GM18909 (cell line): ENCODE measurements at regions not wholly inside any gene's neighbourhood (a gene's known extent, or its start where the extent isn't known, plus 50 kb on each side); places are given as distances from the start of the nearest gene placed in this dataset.
"Not testable (repeated sequence)": the region's sequence is repeated elsewhere in the genome, so short reads cannot be mapped to it uniquely, and the experiment has no call there.

ENCODE experiments used
- ATAC-seq: cut with Tn5 transposase; IDR thresholded peaks from one replicate; pipeline ENCODE4 v1.9.1; 2021; ENCODE audit warnings: mild to moderate bottlenecking; ENCODE audit not compliant: unreplicated experiment, poor library complexity

DNA sequence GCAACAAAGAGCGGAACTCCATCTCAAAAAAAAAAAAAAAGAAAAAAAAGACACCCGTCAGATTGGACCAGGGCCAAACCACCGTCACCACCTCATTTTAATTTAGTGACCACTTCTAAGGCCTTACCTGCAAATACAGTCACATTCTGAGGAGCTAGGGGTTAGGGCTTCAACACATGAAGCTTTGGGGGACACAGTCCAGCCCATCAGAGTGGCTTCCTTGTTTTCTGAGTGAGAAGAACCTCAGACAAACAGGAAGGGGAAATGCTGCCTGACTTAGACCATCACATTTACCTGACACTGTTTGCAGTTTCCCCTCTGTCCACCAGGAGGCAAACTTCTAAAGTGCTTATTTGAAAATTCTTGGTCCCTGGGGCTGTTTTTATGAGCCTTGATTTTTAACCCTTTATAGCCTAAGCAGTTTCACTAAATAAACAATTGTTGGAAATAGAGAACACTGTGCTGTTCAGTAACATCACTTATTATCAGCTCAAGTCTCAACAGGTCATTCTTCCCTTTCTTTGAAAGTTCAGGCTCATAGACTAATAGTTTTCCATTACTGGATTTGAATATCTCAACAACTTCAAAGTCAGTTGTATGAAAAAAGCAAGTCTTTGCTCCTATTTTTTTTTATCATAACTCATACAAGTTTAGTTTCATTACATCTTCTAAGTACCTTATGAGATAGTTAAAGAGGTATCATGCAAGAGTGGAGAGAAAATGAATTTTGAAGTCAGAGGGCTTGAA lies 74.9 kb upstream of the WASF3 start:
- peak; percentile 78 for ATAC-seq

DNA sequence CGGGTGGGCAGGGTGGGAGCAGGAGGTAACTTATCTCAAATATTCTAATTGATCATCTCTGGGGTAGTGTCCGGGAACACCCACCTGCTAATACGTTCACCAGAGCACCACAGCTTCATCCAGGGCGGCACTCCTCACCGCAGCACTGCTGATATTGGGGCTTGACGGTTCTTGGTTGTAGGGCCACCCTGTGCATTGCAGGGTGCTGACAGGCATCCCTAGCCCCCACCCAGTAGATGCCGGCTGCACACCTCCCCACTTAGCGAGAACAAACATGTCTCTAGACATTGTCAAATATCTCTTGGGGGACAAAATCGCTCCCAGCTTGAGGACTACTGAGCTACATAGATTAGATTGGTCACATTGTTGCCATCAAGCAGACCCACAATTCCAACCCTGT lies 73.9 kb upstream of the WASF3 start:
- no peak for ATAC-seq

DNA sequence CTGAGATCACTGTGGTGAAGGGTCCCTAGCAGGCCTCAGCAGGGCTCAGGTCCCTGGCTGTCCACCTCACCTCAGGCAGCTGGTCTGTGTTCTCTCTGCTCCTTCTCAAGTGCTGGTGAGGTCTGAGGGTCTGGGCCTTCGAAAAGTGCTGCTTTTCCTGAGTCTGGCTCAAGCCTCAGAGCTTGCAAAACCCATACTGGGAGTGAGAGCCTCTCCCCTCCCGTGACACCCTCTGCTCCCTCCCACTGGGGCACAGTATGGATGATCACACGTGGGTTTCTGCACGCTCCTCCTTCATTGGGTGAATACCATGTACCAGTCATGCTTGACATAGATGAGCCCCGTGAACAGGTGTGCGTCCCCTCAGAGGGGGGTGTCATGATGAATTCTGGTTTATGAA lies 73.3 kb upstream of the WASF3 start:
- no peak for ATAC-seq

DNA sequence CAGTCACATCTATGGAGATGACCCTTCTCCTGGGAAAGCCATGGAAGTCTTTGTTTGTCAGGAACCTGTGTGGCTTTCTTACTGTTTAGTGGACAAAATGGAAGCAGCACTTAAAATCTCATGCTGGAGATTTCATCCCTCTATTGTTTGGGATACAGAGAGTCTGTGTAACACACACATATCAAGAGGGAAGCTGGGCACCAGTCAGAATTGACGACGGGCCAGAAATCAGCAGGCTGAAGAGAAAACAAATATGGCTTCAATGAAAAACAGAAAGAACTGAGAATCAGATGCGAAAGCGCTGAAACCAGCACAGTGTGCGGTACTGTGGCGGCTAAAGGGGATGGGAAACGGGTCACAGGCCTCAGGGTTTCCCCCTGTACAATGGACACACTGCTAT lies 72.2 kb upstream of the WASF3 start:
- no peak for ATAC-seq

DNA sequence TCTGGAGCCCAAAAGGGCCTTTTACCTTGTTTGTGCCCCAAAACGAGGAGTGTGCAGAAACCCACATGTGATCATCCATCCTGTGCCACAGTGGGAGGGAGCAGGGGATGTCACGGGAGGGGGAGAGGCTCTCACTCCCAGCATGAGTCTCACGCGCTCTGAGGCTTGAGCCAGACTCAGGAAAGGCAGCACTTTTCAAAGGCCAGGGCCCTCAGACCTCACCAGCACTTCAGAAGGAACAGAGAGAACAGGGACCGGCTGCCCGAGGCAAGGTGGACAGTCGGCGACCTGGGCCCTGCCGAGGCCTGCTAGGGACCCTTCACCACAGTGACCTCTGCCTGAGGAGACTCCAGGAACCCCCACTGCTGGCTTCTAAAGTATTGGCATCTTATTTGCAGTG lies 71.7 kb upstream of the WASF3 start:
- no peak for ATAC-seq

DNA sequence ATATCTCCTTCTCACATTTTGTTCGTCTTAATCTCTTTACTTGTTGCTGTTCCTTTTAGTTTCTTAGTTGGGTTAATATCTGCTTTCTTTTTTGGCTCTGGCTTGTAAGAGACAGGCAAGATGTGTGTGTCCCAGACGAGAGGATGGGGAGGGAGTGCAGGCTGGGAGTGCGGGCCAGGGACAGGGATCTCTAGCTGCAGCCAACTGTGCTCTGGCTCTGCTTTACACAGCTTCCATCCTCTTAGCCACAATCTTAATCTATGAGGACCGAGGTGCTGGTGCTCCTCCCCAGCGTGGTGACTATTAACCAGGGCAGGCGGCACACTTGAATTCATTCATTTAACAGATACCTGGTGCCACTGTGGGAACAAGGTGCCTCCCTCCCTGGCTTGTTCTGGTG lies 70.9 kb upstream of the WASF3 start:
- ATAC-seq: no peak

DNA sequence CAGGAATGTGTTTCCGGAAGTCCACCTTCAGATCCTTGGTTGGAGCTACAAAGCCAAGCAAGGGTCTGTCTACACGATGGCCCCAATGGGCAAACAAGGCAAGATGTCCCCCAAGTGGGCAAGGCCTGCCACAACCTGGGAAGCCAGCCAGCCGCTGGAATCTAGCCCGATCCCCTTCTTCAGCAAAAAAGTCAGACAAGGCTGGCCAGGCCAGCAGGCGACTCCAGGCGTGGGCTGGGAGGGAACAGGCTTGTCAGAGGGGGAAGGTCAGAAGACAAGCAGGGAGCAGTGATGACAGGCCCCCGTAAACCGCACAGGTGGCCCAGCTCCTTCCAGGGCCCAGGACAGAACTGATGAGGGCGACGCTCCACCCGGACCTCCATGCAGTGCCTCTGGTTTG lies 69.7 kb upstream of the WASF3 start:
- ATAC-seq: no peak

DNA sequence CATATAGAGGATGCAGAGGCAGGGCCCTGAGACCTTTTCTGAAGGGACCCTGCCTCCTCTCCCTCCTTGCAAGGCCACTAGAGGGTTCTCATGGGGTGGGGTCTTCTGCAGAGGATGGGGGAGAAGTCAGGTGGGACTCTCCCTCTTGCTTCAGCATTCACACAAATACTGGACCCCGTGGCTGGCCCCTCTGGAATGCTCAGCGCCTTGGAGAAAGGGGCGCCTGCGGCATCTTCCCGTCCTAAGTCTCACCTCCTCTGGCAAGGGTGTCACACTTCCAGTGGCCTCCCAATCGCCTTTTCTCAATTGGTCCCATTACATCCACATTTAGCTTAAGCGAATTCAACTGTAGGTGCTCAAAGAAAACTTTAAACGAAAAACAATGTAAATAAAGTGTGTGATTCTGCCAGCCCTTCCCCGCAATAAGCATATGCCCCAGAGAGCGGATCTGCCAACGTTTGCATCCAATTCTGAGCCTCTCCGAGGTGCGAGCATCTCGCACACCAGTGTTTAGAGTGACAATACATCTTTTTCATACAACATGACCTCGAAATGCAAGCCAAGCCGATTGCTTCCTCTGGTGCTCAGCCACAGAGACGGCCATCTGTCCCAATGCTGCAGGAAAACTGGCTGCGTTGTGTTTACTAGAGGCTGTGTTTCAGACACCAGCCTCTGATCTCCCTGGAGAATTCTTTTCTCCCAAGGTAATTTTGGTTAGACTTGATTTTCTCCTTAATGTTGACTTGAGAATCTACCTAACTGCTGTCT lies 69.1 kb upstream of the WASF3 start:
- no peak for ATAC-seq

DNA sequence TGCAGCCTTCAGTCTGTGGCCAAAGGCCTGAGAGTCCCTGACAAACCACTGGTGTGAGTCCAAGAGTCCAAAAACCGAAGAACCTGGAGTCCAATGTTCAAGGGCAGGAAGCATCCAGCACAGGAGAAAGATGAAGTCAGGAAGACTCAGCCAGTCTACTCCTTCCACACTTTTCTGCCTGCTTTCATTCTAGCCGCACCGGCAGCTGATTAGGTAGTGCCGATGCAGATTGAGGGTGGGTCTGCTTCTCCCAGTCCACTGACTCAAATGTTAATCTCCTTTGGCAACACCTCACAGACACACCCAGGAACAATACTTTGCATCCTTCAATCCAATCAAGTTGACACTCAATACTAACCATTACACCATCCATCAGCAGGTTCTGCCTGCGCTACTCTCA lies 65.2 kb upstream of the WASF3 start:
- ATAC-seq: not testable (repeated sequence)

DNA sequence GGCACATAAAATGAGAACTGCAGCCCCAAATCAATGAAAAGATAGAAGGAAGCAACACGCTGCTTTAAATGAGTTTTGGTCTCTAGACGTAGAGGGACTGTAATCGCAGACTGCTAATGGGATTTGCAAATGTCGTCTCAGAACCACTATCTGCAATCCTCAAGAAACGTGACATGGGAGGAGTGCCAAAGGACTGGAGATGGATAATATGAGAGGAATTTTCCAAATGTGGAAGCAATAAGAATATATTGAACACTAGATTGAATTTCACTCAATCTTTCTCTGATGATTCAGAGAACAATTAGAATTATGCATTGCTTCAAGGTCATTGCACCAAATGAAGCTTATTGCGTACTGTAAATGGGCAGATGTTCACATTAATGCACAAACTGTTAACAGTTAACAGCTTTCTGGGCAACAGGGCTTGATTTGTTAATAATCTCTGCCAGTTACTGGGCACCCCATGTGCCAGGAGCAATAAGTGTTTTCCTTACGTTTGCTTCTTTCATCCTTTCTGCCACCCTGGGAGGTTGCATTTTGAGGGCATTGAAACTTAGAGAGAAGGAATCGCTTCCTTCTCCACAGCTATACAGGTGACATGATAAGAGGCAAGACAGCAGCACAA lies 62.8 kb upstream of the WASF3 start:
- ATAC-seq: no peak

DNA sequence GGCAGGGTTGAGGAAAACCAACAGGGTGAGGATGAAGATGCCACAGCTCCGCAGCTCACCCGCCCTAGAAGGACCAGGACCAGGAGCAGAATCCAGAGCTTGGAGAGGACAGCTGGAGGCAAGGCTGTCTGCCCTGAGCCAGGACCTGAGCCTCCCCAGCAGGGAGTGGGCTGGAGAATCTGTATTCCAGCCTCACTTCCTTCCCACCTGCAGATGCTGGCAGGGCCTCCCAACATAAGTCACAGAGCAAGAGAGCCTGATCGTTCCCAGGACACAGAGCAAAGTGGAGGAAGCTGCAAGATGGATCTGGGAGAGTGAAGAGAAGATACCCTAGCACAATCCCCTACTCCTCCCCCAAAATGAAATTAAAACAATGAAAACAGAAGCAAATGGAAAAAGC lies 61.7 kb upstream of the WASF3 start:
- no peak for ATAC-seq

DNA sequence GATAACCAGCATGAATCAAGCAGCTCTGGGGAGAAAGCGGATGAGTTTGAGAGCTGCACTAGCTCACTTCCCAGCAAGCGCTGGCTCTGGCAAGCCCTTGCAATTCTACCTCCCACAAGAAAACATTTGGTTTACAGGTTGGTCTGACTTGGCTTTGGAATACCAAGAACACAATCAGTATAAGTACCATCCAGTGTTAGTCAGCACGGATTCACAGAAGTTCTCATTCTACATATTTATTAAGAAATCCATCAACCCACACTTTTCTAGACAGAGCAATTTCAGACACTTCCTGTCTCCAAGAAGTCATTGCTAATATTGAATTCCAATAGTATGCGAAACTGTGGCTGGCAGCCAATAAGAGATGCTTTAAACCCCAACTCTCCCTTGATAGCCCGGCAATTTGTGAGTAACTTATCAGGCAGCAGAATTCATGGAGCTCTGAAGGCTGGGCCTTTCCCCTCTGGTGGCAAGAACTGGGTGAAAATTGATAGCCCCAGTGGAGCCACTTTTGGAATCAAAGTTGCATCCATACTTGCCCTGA lies 59.4 kb upstream of the WASF3 start:
- no peak for ATAC-seq

DNA sequence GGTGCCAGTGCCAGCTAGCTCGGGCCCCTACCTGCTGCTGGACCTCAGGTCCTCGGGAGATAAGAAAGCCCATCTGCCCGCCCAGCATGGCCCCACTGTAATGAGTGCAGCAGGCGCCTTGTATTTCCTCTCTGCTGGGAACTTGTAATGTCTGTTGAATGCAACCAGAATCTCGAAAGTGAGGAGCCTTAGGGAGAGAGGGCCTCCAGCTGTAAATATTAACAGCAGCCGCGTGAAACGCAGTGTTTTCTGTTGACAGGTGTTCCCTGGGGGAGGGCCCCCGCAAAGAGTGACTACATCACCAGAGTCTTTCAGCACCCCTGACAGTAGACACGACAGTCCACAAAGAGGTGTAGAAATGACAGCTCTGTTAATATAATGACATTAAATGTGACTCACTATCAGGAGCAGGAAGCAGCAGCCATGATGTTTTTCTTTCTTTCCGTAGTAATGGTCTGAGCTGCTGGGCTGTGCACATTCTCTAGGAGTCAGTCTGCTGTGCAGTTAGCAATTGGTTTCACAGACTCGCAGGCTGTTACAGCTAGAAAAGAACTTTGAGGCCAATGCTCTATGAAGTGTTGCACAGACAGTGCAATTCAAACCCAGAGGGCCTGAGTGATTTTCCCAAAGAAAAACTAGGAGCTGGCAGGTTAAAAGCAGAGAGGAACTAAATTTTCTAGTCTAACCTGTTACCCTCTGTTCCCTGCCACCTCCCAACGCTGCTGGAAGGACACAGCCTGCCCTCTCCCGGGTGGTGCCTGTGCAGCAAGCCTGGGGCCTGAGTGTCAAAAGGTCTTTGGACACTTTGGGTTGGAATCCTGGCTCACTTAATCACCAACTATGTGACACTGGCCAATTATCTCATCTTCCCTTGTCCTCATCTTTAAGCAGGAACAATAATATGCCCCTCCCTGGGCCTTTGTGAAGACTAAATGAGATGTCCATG lies 58.6 kb upstream of the WASF3 start:
- ATAC-seq: no peak

DNA sequence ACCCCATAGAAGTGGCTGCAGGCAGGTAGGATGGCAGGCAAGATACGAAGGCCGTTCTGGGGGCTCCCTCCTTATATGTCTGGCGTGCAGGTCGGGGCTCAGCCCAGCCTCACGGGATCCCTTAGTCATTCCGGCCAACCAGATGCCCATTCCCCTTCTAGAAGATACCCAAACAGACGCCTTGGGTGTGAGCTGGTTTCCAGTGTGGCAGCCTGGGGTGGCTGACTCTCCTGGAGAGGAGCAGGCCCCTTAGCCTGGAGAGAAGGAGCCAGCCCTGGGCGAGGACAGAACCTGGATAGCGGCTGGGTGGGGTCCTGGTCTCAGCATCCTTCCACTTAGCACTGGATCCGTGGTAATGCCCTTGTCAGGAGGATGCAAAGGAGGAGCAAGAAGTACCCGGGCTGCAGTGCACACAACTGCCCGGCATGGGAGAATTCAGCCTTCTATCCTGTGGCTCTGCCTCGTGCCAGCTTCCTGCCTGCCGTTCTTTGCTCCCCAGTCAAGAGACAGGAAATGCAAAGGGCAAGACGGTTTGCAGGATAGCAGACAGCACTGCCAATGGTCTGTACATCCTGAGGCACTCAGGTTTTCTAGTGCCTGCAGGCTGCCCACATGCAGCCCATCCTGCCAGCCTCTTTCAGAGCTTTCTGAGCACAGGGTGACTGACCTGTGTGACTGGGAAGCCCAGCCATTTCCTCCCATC lies 56.7 kb upstream of the WASF3 start:
- ATAC-seq: no peak

DNA sequence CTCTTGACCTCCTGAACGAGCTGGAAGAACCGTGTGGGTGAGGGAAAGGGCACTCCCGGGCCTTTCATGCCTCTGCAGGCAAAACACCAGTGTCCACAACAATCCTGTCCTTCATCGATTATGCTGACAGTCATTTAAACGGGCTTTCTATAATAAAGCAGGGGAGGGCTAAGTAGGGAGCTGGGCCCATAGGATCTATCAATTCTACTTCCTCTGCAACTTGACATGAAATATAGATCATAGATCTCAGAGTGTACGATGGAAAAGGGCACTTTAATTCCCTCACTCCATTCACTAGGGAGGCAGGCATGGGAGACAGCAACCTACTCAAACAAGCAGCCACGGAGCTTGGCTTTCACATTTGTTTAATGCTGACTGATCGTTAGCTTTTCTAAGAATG lies 55.8 kb upstream of the WASF3 start:
- ATAC-seq: no peak

DNA sequence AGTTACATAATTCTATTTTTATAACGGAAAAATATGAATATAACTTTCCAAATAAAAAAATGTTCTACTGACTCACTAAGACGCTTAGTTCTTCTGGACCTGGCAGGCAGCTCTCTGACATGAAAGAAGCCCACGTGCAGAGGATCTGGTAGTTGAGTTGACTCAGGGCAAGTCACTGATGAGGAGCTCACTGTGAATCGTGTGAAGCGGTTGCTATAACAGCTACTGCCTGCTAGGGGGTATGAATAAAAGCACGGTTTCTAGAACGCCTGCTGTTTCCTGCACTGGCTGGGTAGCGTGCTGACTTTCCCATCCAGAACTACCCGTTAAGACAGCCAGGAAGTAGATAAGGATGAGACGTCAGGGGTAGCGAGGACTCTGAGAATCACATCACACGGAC lies 54.7 kb upstream of the WASF3 start:
- no peak for ATAC-seq

DNA sequence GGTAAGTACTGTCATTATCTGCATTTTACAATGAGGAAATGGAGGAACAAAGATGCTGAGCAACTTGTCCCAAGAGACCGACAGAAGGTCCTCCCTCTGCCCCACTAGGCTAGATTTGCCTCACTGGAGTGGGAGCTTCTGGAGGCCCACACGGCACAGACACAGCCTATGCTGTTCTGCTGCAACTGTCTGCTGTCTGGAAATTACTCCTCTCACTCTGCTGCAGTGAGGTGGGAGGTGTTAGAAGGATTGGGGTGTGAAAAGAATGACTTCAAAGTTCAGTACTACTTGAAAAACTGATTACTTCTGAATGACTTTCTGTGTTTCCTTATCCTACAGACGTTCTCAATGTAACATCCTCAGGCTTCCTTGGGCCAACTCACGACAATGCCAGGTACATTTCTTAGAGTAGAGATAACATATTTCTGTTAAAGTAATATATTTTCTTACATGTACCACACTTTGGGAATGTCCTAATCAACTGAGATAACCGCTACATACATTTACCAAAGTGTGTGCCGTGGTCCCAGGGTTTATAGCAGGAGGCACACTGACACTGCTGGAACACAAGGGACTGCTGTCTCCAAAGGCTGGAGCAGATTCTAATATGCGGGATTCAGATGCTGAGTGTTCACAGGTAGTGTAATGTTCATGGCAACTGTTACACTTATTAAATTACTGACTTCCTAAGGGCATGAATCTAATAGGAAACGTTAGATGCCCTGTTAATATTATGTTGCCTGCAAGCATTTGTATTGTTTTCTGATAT lies 53.5 kb upstream of the WASF3 start:
- ATAC-seq: no peak
